HG03565 (cell line): ENCODE measurements at regions not wholly inside any gene's neighbourhood (a gene's known extent, or its start where the extent isn't known, plus 50 kb on each side); places are given as distances from the start of the nearest gene placed in this dataset.

Experiments
- ATAC-seq: cut with Tn5 transposase; IDR thresholded peaks from one replicate; pipeline ENCODE4 v1.9.1; 2021; ENCODE audit warnings: mild to moderate bottlenecking, moderate library complexity; ENCODE audit not compliant: unreplicated experiment

DNA sequence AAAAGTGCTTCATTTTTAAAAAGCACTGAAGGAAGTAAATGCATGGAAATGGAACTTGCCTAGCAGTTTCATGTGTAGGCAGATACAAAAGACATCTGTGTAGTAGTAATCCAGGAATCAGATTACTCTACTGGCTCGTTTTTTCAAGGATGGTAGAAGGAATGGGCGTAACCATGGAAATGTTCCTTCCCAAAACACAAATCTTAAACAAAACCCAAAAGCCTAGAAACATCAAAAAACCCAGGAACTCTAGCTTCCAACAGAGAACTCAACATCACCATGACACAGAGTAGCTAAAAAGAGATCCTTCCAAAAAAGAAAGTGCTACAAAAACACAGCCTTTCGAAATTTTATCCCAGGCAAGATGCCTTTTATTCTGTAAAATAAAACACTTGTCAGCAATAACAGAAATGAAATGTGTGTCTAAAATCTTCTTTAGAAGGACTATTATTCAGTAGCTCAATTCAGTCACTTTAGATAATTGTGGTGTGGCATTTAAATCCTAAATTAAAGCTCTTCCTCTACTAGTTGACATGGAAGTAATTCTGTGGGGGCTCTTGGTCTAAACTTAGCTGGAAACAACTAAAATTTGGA is 81.7 kb downstream of the FAM217A start:
- ATAC-seq = no peak

DNA sequence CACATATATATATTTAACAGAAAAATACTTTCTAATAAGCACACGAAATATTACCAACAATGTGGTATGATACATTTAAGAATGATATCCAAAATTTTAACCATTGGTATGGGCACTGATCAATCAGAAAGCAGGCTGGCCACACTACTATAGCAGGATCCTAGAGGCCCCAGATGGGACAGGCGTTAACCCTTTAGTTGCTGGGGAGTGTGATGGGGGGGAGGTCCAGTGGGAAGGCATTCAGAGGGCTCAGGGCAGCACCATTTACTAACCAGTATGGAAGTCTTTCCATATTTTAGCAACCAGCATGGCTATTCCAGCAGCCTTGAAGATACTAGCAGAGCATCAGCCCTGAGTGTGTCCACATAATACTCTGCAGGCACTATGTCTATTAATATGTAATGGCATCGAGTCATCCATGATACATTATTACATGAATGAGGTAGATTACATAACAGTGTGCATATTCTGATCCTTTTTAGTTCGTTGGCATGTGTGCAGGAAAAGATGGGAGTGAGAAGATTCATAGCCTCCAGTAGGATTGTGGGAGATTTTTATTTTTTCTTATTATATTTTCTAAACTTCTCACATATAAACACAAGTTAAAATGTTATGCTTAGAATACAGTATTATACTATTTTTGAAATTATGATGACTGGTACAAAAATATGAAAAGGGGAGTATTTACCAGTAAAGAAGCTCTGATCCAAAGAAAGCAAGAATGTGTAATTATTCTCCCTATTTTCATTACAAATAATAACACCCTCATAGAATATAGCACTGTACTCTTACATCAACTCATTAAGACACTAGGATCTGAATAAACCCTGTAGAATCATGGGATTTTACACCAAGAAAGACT is 78.9 kb downstream of the FAM217A start:
- ATAC-seq = no peak

DNA sequence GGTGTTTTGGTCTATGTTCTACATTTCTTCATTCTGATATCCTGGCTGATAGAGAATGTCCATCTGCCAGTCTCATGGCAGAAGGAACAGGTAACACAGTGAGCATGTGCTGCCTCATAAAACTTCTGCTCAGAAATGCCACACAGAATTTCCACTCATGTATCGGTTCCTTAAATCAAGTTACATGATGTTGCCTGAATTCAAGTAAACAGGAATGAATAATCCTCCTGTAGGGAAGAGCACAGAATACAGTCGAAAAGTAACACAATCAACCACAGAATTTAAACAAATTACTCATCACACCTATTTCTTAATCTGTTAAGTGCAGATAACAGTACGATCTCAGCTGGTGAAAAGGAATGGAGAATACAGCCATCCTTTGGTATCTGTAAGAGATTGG is 74.7 kb downstream of the FAM217A start:
- no peak for ATAC-seq

DNA sequence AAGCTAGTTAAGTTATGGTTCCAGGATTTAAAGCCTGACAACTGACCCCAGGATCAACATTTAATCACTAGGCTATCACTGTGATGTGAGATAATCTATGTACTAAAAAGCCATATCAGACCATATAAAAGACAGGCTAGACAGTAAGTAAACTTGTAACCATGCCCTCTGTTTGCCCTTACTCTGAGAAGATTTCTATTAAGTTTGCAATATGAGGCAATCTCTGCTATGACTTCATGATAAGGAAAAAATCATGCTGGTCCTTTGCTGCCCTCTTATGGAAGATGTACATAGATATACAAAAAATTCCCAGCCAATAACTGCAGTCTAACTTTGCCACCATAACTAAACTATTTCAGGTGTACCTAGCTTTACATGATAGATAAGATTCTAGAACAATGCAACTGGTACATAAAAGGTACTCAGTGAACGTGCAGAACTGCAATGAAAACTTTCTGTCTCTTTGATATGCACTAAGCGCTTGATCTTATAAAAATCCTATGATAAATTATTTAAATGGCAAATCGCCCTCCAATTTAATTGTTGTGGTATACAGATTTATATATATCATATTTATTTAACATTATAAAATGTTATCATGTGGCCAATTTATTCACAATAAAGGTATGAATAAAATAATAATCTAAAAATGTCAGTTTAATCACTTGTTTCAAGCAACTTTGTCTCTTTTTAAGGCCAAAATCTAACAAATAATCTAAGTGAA is 70.5 kb downstream of the FAM217A start:
- ATAC-seq = no peak

DNA sequence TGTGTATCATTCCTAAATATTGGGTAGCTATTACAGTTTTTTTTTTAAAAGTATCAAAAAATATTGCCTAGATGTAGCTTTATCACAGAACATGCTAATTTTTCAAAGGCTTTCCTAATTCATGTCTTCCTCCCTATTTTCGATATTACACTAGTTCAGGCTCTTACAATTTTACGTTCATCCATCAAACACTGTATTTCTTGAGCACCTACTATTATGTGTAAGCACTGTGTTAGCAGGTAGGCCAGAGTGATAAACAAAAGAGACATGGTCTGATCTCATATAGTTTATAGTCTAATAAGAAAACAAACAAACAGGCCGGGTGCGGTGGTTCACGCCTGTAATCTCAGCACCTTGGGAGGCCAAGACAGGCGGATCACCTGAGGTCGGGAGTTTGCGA is 69.5 kb downstream of the FAM217A start:
- ATAC-seq = no peak

DNA sequence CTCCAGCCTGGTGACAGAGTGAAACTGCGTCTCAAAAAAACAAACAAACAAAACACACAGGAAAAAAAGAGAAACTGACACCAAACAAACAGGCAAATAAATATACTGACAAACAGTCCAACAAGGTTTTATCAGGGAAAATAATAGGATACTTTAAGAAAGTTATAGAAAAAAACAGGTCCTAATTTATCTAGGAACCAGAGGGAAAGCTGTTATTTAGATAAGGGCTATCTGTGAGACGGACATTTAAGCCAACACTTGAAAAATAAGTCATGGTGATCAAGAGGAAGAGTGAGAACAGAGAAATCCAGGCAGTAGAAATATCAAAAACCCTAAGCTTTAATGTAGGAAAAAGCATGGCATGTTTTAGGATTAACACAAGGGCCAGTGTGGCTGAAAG is 68.9 kb downstream of the FAM217A start:
- ATAC-seq = no peak

DNA sequence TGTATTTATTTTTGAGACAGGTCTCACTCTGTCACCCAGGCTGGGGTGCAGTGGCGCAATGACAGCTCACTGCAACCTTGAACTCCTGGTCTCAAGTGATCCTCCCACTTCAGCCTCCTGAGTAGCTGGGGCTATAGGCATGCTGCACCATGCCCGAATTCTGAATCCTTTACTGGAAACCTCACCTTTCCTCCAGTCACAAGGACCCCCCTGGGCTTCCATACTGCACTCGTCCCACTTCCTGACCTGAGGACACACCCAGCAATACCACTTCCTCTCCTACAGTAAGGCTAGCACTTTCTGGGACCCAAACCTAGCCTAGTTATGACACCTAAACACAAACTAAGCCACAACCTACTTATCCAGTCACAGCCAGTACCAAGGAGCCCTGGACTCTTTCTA is 68.2 kb downstream of the FAM217A start:
- ATAC-seq = no peak

DNA sequence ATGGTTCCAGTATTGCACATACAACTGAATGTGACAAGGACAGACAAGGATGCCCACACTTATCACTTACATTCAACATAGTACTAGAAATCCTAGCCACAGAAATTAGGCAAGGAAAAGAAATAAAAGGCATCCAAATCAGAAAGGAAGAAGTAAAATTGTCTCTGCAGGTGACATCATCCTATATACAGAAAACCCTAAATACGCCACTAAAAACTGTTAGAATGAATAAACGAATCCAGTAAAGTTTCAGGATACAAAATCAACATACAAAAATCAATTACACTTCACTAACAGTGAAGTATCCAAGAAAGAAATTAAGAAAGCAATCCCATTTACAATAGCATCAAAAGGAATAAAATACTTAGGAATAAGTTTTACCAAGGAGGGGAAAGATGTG is 66.1 kb downstream of the FAM217A start:
- no peak for ATAC-seq

DNA sequence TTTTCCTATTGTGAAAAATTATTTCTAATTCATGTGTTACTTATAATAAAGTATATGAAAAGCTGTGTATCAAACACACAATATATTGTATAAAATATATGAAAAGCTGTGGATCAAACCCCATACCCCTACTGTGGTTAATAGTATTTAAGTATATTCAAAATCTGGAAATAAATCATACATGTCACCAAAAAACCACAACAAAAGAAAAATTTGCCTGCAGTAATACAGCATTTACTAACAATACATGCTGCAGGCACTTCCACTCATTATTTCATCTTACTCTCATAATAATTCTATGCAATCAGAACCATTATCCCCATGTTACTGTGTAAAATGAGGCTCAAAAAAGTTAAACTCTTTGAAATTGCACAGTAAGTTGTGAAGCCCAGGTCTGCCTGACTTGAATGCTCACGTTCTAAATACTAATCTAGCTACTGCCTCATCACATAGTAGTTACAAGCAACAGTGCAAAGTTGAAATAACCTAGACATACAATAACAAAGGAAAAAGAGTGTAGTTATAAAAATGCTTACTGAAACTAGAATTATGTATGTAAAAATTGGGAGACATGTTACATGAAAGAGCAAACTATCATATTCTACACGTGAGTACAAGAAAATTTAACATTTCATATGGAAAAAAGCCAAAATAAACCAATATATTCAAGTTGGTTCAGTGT is 61.7 kb downstream of the FAM217A start:
- ATAC-seq = no peak

DNA sequence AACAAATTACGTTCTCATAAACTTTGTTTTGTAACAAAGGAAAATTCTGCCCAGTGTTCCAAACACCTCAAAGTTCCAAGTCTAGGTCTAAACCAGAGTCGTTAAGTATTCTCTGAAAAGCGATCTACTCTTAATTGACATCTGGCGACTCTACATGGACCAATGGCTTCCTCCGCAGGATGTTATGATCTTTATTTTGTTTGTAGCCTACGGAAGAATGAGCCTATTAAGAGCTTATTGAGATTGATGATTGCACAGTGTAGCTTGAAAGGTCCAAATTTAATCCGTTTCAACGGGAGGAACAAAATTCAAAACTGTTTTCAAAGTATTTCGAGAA is 61.1 kb downstream of the FAM217A start:
- no peak for ATAC-seq

DNA sequence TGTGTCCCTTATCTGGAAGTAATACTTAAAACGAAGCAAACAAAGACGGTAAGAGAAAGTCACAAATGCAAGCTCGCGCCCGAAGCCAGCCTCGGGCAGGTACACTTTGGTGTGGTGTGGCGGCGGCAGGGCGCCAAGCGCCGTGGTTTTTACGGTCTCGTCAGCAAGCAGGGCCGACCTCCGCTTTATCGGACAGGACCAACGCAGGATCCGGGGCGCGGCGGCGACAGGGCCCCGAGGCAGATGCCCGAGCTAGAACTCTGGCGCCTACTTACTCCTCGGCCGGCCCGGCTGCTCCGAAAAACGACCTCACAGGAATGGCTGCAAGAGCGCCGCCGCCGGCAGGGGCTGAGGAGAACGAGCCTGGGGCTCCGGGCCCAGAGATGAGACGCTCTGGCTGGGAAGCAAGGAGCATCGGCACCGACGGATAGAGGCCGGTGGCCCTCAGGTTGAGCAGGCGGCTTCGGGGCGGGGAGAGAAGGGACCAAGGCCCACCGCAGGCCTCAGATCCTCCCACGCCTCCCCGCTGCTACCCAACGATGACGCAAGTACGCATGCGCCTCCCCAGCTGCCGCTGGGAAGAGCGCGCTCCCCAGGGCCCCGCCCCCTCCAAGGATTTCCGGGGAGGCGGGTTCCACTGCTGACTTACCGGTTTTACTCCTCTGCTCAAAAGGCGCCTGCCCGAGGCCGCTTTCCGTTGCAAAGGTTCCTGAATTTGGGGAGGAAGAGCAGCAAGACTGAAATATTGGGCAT is 60.6 kb downstream of the FAM217A start:
- ATAC-seq = peak; percentile 64
